K562 (cell line): ENCODE measurements at regions not wholly inside any gene's neighbourhood (a gene's known extent, or its start where the extent isn't known, plus 50 kb on each side); places are given as distances from the start of the nearest gene placed in this dataset.

Experiments used
- CBFB ChIP-seq: sonication (generic); formaldehyde crosslinking; IDR thresholded peaks from 2 replicates; pipeline ENCODE4 v1.4.0; 2020; ENCODE audit warnings: mild to moderate bottlenecking, missing genetic modification reagents
- DPF2 ChIP-seq: fragments of 450-650 bp; IDR thresholded peaks from 2 replicates; pipeline ENCODE4 v1.6.1; 2016
- JUN ChIP-seq, 2 experiments: sonication (generic) in 1 of 2; formaldehyde crosslinking in 1 of 2; IDR thresholded peaks; 2 replicates each; pipeline versions ENCODE4 v1.6.1 to v1.8.0; 2012 to 2022; ENCODE audit warnings: borderline replicate concordance in 2 of 2, mild to moderate bottlenecking in 2 of 2, improper control_type of control experiment in 1 of 2, low read depth in 1 of 2, low read length in 1 of 2, missing genetic modification reagents in 1 of 2
- TBL1XR1 ChIP-seq, 2 experiments: IDR thresholded peaks; 2 replicates each; pipeline ENCODE4 v1.6.1; 2012; ENCODE audit warnings: improper control_type of control experiment in 2 of 2, low read length in 2 of 2, mild to moderate bottlenecking in 1 of 2
- TGIF2 ChIP-seq: sonication (generic); formaldehyde crosslinking; IDR thresholded peaks from 2 replicates; pipeline ENCODE4 v1.8.1; 2022; ENCODE audit warnings: mild to moderate bottlenecking, missing genetic modification reagents, moderate library complexity
- YY1 ChIP-seq, 3 experiments: IDR thresholded peaks; 2 replicates each; pipeline ENCODE4 v1.6.1; 2011; ENCODE audit warnings: low read length in 2 of 3, mild to moderate bottlenecking in 2 of 3, moderate library complexity in 2 of 3, borderline replicate concordance in 1 of 3, control low read depth in 1 of 3, low read depth in 1 of 3; ENCODE audit not compliant: insufficient read depth in 3 of 3, insufficient replicate concordance in 2 of 3, control insufficient read depth in 1 of 3, insufficient read length in 1 of 3; ENCODE audit errors: extremely low read depth in 1 of 3
- ZFP91 ChIP-seq: sonication (generic); formaldehyde crosslinking; IDR thresholded peaks from 2 replicates; pipeline ENCODE4 v1.8.0; 2022; ENCODE audit warnings: mild to moderate bottlenecking, missing genetic modification reagents

GRCh38 chr16:49057391-49057790, 224.2 kb downstream of the CBLN1 start:
- TF ChIP-seq DPF2 (no peak), TGIF2 (CRISPR knock-in tag) (no peak), JUN (IDR thresholded peaks at IDR 0.05; ENCODE audit: borderline replicate concordance, low read depth, low read length) (no peak), JUN (CRISPR knock-in tag; IDR thresholded peaks at IDR 0.05; ENCODE audit: borderline replicate concordance) (no peak), TBL1XR1 (IDR thresholded peaks at IDR 0.05; ENCODE audit: low read length in 2 of 2) (no peak), YY1 (IDR thresholded peaks at IDR 0.05; ENCODE audit: borderline replicate concordance in 1 of 3, control insufficient read depth in 1 of 3, extremely low read depth in 1 of 3, insufficient read depth in 3 of 3, insufficient read length in 1 of 3, insufficient replicate concordance in 2 of 3, low read depth in 1 of 3, low read length in 2 of 3) (no peak), ZFP91 (no peak), CBFB (CRISPR knock-in tag) (no peak)
